HepG2 (cell line): ENCODE measurements at regions not wholly inside any gene's neighbourhood (a gene's known extent, or its start where the extent isn't known, plus 50 kb on each side); places are given as distances from the start of the nearest gene placed in this dataset.

ENCODE experiments used
- ATAC-seq: fragments of 200-7000 bp; cut with Tn5 transposase; 3 replicates; pipeline ENCODE4 v1.9.1; 2020; ENCODE audit warnings: mild to moderate bottlenecking, moderate library complexity
- BruUV-seq: library from RNA; stranded (reverse); fragments of 400-500 nt; replicated peaks from 2 replicates; lab custom pipeline; 2021; lab: Mats Ljungman, UMichigan
- CTCF ChIA-PET: fragments of 300-600 bp; formaldehyde crosslinking; extraction: SDS; loops from one replicate; lab custom pipeline; 2021; ENCODE audit warnings: low total read pairs, inconsistent platforms, low intra/inter-chr PET ratio; lab: Yijun Ruan, JAX
- POLR2A ChIA-PET: fragments of 350-600 bp; sonication (Branson Sonifier 250); formaldehyde crosslinking; loops from one replicate; lab custom pipeline; 2020; ENCODE audit warnings: antibody characterized with exemption, inconsistent platforms; lab: Yijun Ruan, JAX
- DNase-seq: peaks from one replicate; pipeline ENCODE4 v3.0.0-alpha.2; 2015; ENCODE audit warnings: low spot score
- FAIRE-seq: peaks from 3 replicates; lab custom pipeline; 2011; peaks lifted over from hg19 to GRCh38; lab: Jason Lieb, UNC
- H2AFZ ChIP-seq: one replicate; pipeline ENCODE4 v1.6.1; 2011; ENCODE audit warnings: low read length, inconsistent platforms
- H3K27ac ChIP-seq: fragments of 300-600 bp; 3 replicates; pipeline ENCODE4 v1.8.0; 2011; ENCODE audit warnings: mixed run types, mild to moderate bottlenecking, mixed read lengths, low read length, inconsistent platforms; ENCODE audit not compliant: insufficient read depth; ENCODE audit errors: extremely low read length
- H3K27me3 ChIP-seq, 2 experiments: fragments of 200-600 bp in 1 of 2; 2 replicates in 1 of 2; 3 replicates in 1 of 2; pipeline versions ENCODE4 v1.6.0 to v1.8.0; 2011; ENCODE audit warnings: low read length in 2 of 2, mild to moderate bottlenecking in 2 of 2, moderate library complexity in 2 of 2, inconsistent platforms in 1 of 2; ENCODE audit not compliant: insufficient read depth in 2 of 2, control insufficient read depth in 1 of 2
- H3K36me3 ChIP-seq, 2 experiments: fragments of 200-600 bp in 1 of 2; replicated peaks in 1 of 2; 2 replicates in 1 of 2; 3 replicates in 1 of 2; pipeline versions ENCODE4 v1.5.1 to v1.8.0; 2011; ENCODE audit warnings: low read length in 2 of 2, inconsistent platforms in 1 of 2; ENCODE audit not compliant: insufficient read depth in 2 of 2, control insufficient read depth in 1 of 2
- H3K4me1 ChIP-seq: 2 replicates; pipeline ENCODE4 v1.5.1; 2012; ENCODE audit warnings: low read length, inconsistent platforms; ENCODE audit not compliant: insufficient read depth
- H3K4me2 ChIP-seq: 2 replicates; pipeline ENCODE4 v1.6.0; 2011; ENCODE audit warnings: low read depth, low read length, inconsistent platforms
- H3K4me3 ChIP-seq, 3 experiments: fragments of 200-600 bp in 1 of 3; sonication (generic), shearing (Covaris generic) in 1 of 3; replicated peaks in 1 of 3; 2 replicates each; pipeline ENCODE4 v1.5.1; 2011 to 2016; ENCODE audit warnings: low read length in 3 of 3, inconsistent platforms in 2 of 3, low read depth in 2 of 3, mild to moderate bottlenecking in 2 of 3, control low read depth in 1 of 3, mixed read lengths in 1 of 3; ENCODE audit not compliant: insufficient read depth in 1 of 3
- H3K79me2 ChIP-seq: one replicate; pipeline ENCODE4 v1.6.1; 2011; ENCODE audit warnings: low read length, inconsistent platforms; ENCODE audit not compliant: insufficient read depth
- H3K9ac ChIP-seq: 2 replicates; pipeline ENCODE4 v1.6.0; 2011; ENCODE audit warnings: mild to moderate bottlenecking, low read depth, low read length, inconsistent platforms; ENCODE audit not compliant: insufficient read depth
- H3K9me3 ChIP-seq: 2 replicates; pipeline ENCODE4 v1.5.1; 2012; ENCODE audit warnings: mild to moderate bottlenecking, low read length
- H4K20me1 ChIP-seq: 2 replicates; pipeline ENCODE4 v1.6.0; 2011; ENCODE audit warnings: inconsistent platforms, mild to moderate bottlenecking, low read length, moderate library complexity; ENCODE audit not compliant: insufficient read depth
- BCL6 ChIP-seq: IDR thresholded peaks from 2 replicates; pipeline ENCODE4 v1.6.1; 2016; ENCODE audit warnings: missing genetic modification reagents, missing compliant biosample characterization
- BORCS8-MEF2B ChIP-seq: sonication (generic); formaldehyde crosslinking; IDR thresholded peaks from 2 replicates; pipeline ENCODE4 v1.8.0; 2022; ENCODE audit warnings: mild to moderate bottlenecking, missing genetic modification reagents
- CERS6 ChIP-seq: sonication (generic); formaldehyde crosslinking; IDR thresholded peaks from 2 replicates; pipeline ENCODE4 v1.5.0; 2020; ENCODE audit warnings: missing genetic modification reagents
- MXD4 ChIP-seq: IDR thresholded peaks from 2 replicates; pipeline ENCODE4 v1.6.1; 2016; ENCODE audit warnings: mild to moderate bottlenecking, missing biosample characterization, missing genetic modification reagents
- NFKB2 ChIP-seq: sonication (generic); formaldehyde crosslinking; IDR thresholded peaks from 2 replicates; pipeline ENCODE4 v1.4.0; 2020; ENCODE audit warnings: missing genetic modification reagents, borderline replicate concordance
- ZBTB38 ChIP-seq: sonication (generic); formaldehyde crosslinking; IDR thresholded peaks from 2 replicates; pipeline ENCODE4 v1.5.1; 2020; ENCODE audit warnings: mild to moderate bottlenecking, missing genetic modification reagents
- ZIK1 ChIP-seq: sonication (generic); formaldehyde crosslinking; IDR thresholded peaks from 2 replicates; pipeline ENCODE4 v1.5.0; 2020; ENCODE audit warnings: mild to moderate bottlenecking, low read depth, missing genetic modification reagents, borderline replicate concordance
- ZNF225 ChIP-seq: sonication (generic); formaldehyde crosslinking; IDR thresholded peaks from 2 replicates; pipeline ENCODE4 v1.4.0; 2020; ENCODE audit warnings: mild to moderate bottlenecking, missing genetic modification reagents
- ZNF703 ChIP-seq: sonication (generic); formaldehyde crosslinking; IDR thresholded peaks from 2 replicates; pipeline ENCODE4 v1.5.1; 2020; ENCODE audit warnings: missing genetic modification reagents, mild to moderate bottlenecking, moderate library complexity, borderline replicate concordance
- ZNF747 ChIP-seq: sonication (generic); formaldehyde crosslinking; IDR thresholded peaks from 2 replicates; pipeline ENCODE4 v1.8.1; 2023; ENCODE audit warnings: missing genetic modification reagents, mild to moderate bottlenecking, borderline replicate concordance
- WGBS: methylation state at CpG from one replicate; pipeline ENCODE4 v1.1.6; 2017; ENCODE audit warnings: low lambda C conversion rate; 5-methylcytosine and 5-hydroxymethylcytosine counted together
- in situ Hi-C: cut with HindIII; loops from 2 replicates; pipeline ENCODE4 v1.10.0; 2017; ENCODE audit warnings: low pct_unique_long_range_greater_than_20kb; ENCODE audit not compliant: extremely low pct_ligation_motif_present
- intact Hi-C: fragments of 100-400 bp; cut with micrococcal nuclease; formaldehyde crosslinking; loops from one replicate; pipeline ENCODE4 v1.10.0; 2022; ENCODE audit not compliant: unreplicated experiment

GRCh38 chr10:56298941-56299340, 62.1 kb downstream of the ZWINT start:
- Histone ChIP-seq H4K20me1 (no peaks in the 10 kb centered on the region), H3K4me1 (no peaks in the 10 kb centered on the region), H3K9me3 (no peaks in the 10 kb centered on the region), H3K4me2 (no peak overlapping the region), H3K27me3 (no peaks in the 10 kb centered on the region; a peak in 1 of 5 replicates), H3K36me3 (no peaks in the 10 kb centered on the region), H3K4me3 (no peak overlapping the region), H3K79me2 (no peaks in the 10 kb centered on the region), H2AFZ (no peak overlapping the region), H3K27ac (no peak overlapping the region), H3K9ac (no peak overlapping the region)
- CTCF ChIA-PET = no interaction called here
- no peak for FAIRE-seq
- intact Hi-C loops (no loop called here), in situ Hi-C loops (no loop called here)
- 7% methylated on average over 7 of the region's 7 CpGs for WGBS
- ATAC-seq = no peak; the same call in 2 of the 3 replicates
- no peak for DNase-seq
- BruUV-seq = no TSS peak
- TF ChIP-seq CERS6 (CRISPR knock-in tag) = no peak
- no peak for TF ChIP-seq ZNF225
- no peak for TF ChIP-seq BORCS8-MEF2B (CRISPR knock-in tag)
- TF ChIP-seq NFKB2 (CRISPR knock-in tag) = no peak
- TF ChIP-seq ZNF747 (CRISPR knock-in tag) = no peak
- TF ChIP-seq ZIK1 = no peak
- TF ChIP-seq MXD4 (CRISPR knock-in tag) = no peak
- no peak for TF ChIP-seq ZNF703 (CRISPR knock-in tag)
- TF ChIP-seq BCL6 (CRISPR knock-in tag) = no peak
- TF ChIP-seq ZBTB38 (CRISPR knock-in tag) = no peak
- TF ChIP-seq, all 625 proteins: peak for 0
- POLR2A ChIA-PET = no interaction called here
